ENCODE measurements at regions not wholly inside any gene's neighbourhood (a gene's known extent, or its start where the extent isn't known, plus 50 kb on each side); places are given as distances from the start of the nearest gene placed in this dataset.

GRCh38 chr3:117589454-117589853, 879.9 kb downstream of the TUSC7 start:
- no peak for DNase-seq

GRCh38 chr3:117595615-117596014, 886.0 kb downstream of the TUSC7 start:
- DNase-seq, result no peak

- DNase-seq, result no peak
These were observed 886.9 kb downstream of the TUSC7 start for GRCh38 chr3:117596503-117596902.

GRCh38 chr3:117597865-117598264, 888.3 kb downstream of the TUSC7 start:
- no peak for DNase-seq

- DNase-seq, result no peak
These were observed 890.5 kb downstream of the TUSC7 start for GRCh38 chr3:117600112-117600511.

GRCh38 chr3:117600666-117601065, 891.1 kb downstream of the TUSC7 start:
- DNase-seq, result no peak

- DNase-seq, result no peak
These were observed 892.6 kb downstream of the TUSC7 start for GRCh38 chr3:117602058-117602644.

GRCh38 chr3:117603097-117603496, 893.5 kb downstream of the TUSC7 start:
- DNase-seq, result no peak

- no peak for DNase-seq
These were observed 897.3 kb downstream of the TUSC7 start for GRCh38 chr3:117606866-117607265.

- DNase-seq, result no peak
These were observed 899.8 kb downstream of the TUSC7 start for GRCh38 chr3:117609330-117609729.

GRCh38 chr3:117610156-117610555, 900.6 kb downstream of the TUSC7 start:
- no peak for DNase-seq

- no peak for DNase-seq
These were observed 901.6 kb downstream of the TUSC7 start for GRCh38 chr3:117611211-117611610.

GRCh38 chr3:117616227-117616626, 906.6 kb downstream of the TUSC7 start:
- no peak for DNase-seq

- no peak for DNase-seq
These were observed 908.3 kb downstream of the TUSC7 start for GRCh38 chr3:117617906-117618305.

GRCh38 chr3:117618462-117618861, 908.9 kb downstream of the TUSC7 start:
- no peak for DNase-seq

GRCh38 chr3:117619805-117620204, 910.2 kb downstream of the TUSC7 start:
- no peak for DNase-seq

- DNase-seq, result no peak
These were observed 912.7 kb downstream of the TUSC7 start for GRCh38 chr3:117622171-117622841.

- DNase-seq, result no peak
These were observed 914.8 kb downstream of the TUSC7 start for GRCh38 chr3:117624424-117624823.

GRCh38 chr3:117625174-117625573, 915.6 kb downstream of the TUSC7 start:
- DNase-seq, result no peak

GRCh38 chr3:117626577-117626976, 917.0 kb downstream of the TUSC7 start:
- DNase-seq, result no peak

- DNase-seq, result no peak
These were observed 919.3 kb downstream of the TUSC7 start for GRCh38 chr3:117628823-117629291.

- DNase-seq, result no peak
These were observed 919.9 kb downstream of the TUSC7 start for GRCh38 chr3:117629505-117629904.

GRCh38 chr3:117630469-117630868, 920.9 kb downstream of the TUSC7 start:
- no peak for DNase-seq

GRCh38 chr3:117630885-117631284, 921.3 kb downstream of the TUSC7 start:
- DNase-seq, result no peak

GRCh38 chr3:117631781-117632180, 922.2 kb downstream of the TUSC7 start:
- no peak for DNase-seq
